HG02973 (cell line): ENCODE measurements at regions not wholly inside any gene's neighbourhood (a gene's known extent, or its start where the extent isn't known, plus 50 kb on each side); places are given as distances from the start of the nearest gene placed in this dataset.
"Not testable (repeated sequence)": the region's sequence is repeated elsewhere in the genome, so short reads cannot be mapped to it uniquely, and the experiment has no call there.

Experiments used
- ATAC-seq: cut with Tn5 transposase; IDR thresholded peaks from one replicate; pipeline ENCODE4 v1.9.1; 2021; ENCODE audit warnings: moderate library complexity; ENCODE audit not compliant: unreplicated experiment

- no peak for ATAC-seq
Observed at GRCh38 chr9:29613773-29614172, 2040.5 kb upstream of the C9orf72 start.

DNA sequence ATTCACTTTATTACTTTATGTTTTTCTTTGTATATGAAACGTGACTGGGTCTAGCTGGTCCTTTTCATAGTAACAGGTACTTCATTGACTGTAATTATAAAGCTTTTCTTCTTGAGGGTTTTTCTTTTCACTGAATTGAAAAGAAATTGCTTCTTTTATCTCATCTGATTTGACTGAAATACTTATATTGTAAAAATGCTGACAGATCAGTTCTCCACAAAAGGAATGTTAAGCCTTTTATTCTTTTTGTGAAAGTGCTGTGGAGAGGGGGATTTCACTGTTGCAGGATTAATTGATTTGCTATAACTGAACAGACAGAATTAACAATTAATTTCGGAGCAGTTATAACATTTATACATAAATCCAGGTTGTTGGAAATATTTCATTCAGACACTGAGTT, 2043.6 kb upstream of the C9orf72 start:
- no peak for ATAC-seq

DNA sequence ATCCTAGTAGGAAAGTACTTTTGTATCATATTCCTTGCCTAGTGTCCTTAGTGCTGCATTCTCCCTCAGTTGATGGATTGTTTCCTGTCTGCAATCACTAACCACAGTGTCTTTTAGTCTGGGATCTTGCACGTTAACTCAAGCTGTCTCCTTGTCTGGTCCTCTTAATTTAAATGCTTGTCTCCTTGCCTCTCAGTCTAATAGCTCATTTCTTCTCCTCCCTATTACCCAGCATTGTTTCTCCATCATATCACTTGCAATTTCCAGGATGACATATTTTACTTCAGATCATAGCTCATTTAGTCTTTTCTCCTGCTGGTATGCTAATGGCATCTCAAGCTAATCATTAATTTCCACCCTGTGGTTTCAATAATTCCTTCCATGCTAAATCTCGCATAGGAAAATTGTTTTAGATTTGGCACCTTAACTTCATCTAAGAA, 2052.0 kb upstream of the C9orf72 start:
- ATAC-seq = no peak

DNA sequence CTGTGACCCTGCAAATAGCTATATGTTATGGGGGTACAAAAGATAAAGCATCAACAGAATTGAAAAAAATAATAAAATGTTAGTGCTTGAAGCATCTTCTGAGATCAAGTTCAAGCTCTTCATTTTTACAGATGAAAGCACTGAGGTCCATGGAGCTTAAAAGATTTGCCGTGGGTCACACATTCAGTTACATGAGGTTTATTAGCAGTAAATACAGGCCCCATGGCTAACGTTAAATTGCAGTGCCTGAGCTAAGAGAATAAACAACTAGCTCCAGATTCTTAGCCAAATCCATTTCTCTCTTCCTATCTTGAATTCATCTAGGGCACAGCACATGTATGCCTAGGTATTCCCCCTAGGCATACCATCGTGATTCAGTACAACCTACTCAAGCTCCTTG, 2052.7 kb upstream of the C9orf72 start:
- no peak for ATAC-seq

DNA sequence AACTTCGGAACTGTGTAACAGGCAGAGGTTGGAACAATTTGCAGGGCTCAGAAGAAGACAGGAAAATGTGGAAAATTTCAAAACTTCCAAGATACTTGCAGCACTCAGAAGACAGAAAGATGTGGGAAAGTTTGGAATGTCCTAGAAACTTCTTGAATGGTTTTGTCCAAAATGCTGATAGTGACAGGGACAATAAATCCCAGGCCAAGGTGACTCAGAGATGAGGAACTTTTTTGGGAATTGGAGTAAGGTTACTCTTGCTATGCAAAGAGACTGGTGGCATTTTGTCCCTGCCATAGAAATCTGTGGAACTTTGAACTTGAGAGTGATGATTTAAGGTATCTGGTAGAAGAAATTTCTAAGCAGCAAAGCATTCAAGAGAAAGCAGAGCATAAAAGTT, 2055.6 kb upstream of the C9orf72 start:
- ATAC-seq = not testable (repeated sequence)

- ATAC-seq = no peak
Observed at GRCh38 chr9:29637471-29638237, 2064.4 kb upstream of the C9orf72 start.

DNA sequence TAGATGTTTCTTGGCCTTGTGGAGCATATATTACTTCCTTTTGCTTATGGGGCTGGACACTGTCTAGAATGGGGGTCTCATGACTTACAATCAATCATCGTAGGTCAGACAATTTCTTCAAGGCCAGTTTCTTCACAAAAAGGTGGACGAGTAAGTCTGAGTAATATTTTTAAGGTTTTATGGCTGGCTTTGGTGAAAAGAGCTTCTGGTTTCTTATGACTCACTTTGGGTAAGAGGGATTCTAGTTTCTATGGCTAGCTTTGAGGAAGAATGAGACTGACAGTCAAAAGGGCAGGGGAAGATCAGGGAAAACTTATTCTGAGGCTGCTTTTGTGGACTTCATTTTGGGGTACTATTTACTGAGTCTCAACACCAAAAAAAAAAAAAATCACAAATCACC, 2067.2 kb upstream of the C9orf72 start:
- ATAC-seq = no peak

- ATAC-seq = no peak
Observed at GRCh38 chr9:29644514-29644913, 2071.2 kb upstream of the C9orf72 start.

DNA sequence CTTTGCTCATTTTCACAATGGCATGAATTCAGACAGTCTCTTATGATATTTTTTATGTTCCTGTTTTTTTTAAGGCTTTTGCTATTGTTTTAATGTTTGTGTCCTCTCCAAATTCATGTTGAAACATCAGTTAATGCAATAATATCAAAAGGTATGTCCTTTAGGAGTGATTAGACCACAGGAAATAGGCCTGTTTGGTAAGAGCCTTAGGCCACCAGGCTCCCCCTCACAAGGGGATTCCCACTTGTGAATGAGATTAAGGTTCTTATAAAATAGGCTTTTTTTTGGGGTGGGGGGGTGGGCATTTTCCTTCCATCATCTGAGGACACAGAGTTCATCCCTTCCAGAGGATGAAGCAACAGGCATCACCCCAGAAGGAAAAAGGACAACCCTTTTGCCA, 2074.2 kb upstream of the C9orf72 start:
- no peak for ATAC-seq

DNA sequence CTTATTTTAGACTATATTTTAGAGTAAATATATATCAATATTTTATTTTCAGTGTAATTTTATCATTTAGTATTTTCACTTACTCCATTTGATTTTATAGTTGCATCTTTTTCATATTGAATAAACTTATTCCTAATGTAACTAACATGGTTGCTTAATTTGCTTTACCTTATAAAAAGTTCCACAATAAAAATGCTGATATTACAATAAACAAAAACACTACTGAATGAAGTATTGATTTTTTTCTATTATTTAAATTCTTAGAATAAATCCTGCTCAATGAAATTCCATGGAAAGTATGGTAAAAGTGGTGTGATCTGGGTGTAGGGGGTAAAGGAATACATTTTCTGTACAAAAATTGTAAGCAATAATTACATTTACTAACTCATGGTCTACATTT, 2074.9 kb upstream of the C9orf72 start:
- no peak for ATAC-seq

- no peak for ATAC-seq
Observed at GRCh38 chr9:29648601-29649000, 2075.3 kb upstream of the C9orf72 start.

DNA sequence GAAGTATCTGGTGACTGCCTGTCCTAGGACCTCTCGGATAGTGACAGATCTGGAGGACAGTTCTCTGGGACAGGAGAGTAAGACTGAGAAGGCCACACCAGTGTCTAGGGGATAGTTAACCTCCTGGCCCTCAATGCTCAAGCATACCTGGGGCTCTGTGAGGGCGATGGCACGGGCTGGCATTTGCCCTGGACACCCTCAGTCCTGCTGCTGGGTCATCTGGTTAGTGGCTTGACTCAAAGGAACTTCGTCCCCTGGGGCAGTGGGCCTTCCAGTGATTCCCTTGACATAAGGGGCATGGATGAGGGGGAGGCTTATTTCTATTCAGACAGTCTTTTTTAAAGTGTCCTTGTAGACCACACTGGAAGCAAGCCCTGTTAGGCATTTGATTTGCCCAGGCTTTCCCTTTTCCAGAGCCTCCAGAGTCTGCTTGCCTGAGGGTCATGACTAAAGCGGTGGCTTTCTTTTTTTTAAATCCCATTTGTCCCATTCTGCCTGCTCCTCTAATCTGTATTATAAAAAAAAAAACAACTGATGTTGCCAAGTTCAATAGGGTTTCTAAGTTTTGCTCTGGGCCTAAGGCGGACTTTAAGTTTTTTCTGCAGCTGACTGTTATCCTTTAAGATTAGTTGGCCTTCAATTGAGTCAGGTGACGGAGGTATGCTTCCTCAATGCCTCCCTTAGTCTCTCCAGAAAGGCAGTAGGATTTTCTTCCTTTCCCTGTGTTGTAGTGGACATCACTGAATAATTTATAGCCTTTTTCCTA, 2083.5 kb upstream of the C9orf72 start:
- no peak for ATAC-seq

DNA sequence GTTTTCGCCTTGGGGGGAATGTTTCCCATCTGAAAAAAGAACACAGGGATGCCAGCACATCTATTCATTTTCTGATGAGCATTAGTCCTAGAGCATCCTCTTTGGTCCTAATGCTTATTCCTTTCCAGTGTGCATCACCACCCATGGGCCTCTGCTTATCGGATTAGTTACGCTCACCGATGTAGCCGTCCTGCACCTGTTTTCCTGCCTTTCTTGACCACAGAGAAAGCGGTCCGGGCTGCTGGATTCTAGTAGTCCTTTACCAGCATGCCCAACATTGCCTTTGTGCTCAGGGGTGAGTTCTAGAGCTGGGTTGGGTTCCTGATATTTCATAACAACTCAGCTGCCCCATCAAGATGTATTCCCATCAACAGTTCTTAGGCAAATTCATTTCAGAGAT, 2084.5 kb upstream of the C9orf72 start:
- no peak for ATAC-seq

DNA sequence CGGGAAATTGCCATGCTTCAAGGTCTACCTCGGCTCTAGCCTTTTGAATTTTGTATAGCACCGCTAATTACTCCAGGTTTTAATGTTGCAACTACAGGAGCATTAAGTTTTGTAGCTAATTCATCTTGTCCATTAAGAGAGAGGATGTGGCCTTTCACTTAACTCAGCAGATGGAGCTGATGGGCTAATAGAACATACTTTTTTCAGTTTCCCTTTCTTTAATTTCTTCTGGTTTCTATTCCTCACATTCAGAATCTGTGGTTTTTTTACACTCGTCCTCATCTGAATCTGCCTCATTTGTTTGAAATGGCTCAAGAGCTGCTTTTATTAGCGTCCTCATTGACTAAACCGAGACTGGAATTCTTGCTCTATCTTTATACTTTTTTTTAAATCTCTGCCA, 2085.7 kb upstream of the C9orf72 start:
- ATAC-seq = no peak

- no peak for ATAC-seq
Observed at GRCh38 chr9:29659736-29660135, 2086.5 kb upstream of the C9orf72 start.

- no peak for ATAC-seq
Observed at GRCh38 chr9:29668732-29669131, 2095.5 kb upstream of the C9orf72 start.

- ATAC-seq = no peak
Observed at GRCh38 chr9:29669613-29670012, 2096.3 kb upstream of the C9orf72 start.

DNA sequence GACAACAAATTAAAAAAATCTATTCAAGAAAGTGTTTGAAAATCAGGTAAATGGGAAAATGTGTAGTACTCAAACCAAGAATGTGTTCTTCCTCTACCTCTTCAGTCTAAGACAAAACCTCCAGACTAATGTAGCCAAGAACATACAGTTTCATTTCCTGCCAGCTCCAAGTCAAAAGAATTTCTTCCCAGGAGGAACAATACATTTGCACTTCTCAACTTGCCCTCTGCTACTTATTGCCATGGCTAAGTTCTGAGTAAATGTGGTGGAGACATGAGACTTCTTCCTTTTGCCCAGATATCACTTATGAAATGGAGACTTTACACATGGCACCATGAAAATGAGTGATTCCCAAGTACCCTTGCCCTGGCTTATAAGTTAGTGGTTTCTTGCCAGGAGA, 2112.2 kb upstream of the C9orf72 start:
- no peak for ATAC-seq

DNA sequence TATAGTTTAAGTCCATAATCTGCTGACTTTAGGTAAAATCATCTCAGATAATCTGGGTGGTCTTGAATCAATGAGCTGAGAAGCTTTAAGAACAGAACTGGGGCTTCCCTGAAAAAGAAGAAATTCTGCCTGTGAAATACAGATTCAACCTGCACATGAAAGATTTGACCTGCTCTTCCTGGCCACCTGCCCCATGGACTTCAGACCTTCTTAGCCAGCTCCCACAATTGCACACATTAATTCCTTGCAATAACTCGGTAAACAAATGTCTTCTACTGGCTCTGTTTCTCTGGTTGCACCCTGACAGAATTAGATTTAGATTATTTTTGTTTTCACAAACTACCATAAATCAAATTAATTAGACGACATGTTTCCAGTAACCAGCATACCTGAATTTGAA, 2117.9 kb upstream of the C9orf72 start:
- ATAC-seq = no peak

DNA sequence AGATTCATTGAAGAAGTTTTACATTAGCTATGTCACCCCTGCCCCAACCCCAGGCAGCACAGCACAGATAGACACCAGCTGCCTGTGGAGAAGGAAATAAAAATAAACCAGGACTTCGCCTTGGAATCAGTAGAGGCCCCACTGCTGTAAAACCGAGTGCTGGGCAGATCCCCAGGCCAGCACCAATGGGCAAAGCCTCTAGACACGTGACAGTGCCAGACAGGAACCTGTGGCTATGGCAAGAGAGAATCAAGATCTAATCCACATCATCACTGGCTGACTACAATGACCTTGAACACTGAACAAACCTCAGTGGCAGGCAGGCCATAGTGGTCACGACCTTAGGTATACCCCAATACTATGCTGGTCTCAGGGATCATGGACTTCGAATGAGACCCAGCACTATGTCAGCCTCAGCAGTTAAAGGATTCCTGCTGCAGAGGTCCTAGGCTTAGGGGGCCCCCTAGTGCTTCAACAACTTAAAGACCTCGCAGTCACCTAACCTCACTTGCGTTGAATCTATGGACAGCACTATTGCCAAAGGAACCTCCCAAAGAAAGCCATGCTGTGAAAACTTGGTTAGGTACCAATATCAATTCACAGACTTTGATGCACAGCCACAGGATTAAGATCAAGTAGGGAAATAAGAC, 2118.6 kb upstream of the C9orf72 start:
- ATAC-seq = no peak

GRCh38 chr9:29697011-29697410, 2123.7 kb upstream of the C9orf72 start:
- no peak for ATAC-seq

GRCh38 chr9:29701559-29701958, 2128.3 kb upstream of the C9orf72 start:
- no peak for ATAC-seq
